NT2/D1 (cell line): ENCODE measurements at regions not wholly inside any gene's neighbourhood (a gene's known extent, or its start where the extent isn't known, plus 50 kb on each side); places are given as distances from the start of the nearest gene placed in this dataset.

Experiments
- DNase-seq: peaks from one replicate; pipeline ENCODE4 v3.0.0-alpha.2; 2011; ENCODE audit warnings: low read depth, low spot score
- H3K27me3 ChIP-seq: 2 replicates; pipeline ENCODE4 v1.6.0; 2011; ENCODE audit warnings: mild to moderate bottlenecking; ENCODE audit not compliant: insufficient read length, insufficient read depth
- H3K36me3 ChIP-seq: 2 replicates; pipeline ENCODE4 v1.6.1; 2011; ENCODE audit warnings: mild to moderate bottlenecking, low read length, mixed read lengths; ENCODE audit not compliant: insufficient read depth, insufficient read length
- H3K4me1 ChIP-seq: 2 replicates; pipeline ENCODE4 v1.5.1; 2011; ENCODE audit not compliant: insufficient read depth, insufficient read length
- H3K4me3 ChIP-seq: 2 replicates; pipeline ENCODE4 v1.5.1; 2011; ENCODE audit warnings: low read depth; ENCODE audit not compliant: insufficient read length
- H3K9ac ChIP-seq: 2 replicates; pipeline ENCODE4 v1.6.0; 2011; ENCODE audit warnings: low read depth; ENCODE audit not compliant: insufficient read length
- H3K9me3 ChIP-seq: 2 replicates; pipeline ENCODE4 v1.5.1; 2011; ENCODE audit warnings: mild to moderate bottlenecking, low read length; ENCODE audit not compliant: insufficient read depth
- SUZ12 ChIP-seq: IDR thresholded peaks from 2 replicates; pipeline ENCODE4 v1.6.1; 2011; ENCODE audit not compliant: insufficient read length, insufficient read depth; ENCODE audit errors: extremely low read depth
- YY1 ChIP-seq: IDR thresholded peaks from 2 replicates; pipeline ENCODE4 v1.6.1; 2011; ENCODE audit not compliant: insufficient read length, insufficient read depth
- ZNF274 ChIP-seq: IDR thresholded peaks from 2 replicates; pipeline ENCODE4 v1.6.1; 2011; ENCODE audit warnings: mild to moderate bottlenecking, low read depth, low read length

DNA sequence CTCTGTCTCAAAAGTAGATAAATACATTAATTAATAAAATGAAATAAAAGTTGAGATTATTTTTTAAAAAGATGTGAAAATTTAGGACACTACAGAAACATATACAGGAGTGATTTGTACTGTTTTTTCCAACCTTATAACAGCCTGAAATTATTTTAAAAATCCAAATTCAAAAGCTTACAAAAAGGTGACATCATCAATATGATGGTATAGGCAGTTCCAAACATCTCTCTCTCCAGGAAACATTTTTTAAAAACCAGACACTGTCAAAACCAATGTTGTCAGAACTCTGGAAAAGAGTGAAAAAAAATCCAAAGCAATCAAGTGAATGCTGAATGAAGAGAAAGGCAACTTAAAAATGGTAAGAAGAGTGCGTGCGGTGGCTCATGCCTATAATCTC is 76.7 kb downstream of the HHEX start:
- no peak for DNase-seq
- H3K4me3 ChIP-seq, result no peak overlapping the region
- H3K4me1 ChIP-seq, result no peaks in the 10 kb centered on the region
- TF ChIP-seq YY1, result no peak
- no peak for TF ChIP-seq ZNF274
- no peak for TF ChIP-seq SUZ12
- no peaks in the 10 kb centered on the region for H3K27me3 ChIP-seq
- H3K9ac ChIP-seq, result no peak overlapping the region
- no peaks in the 10 kb centered on the region for H3K9me3 ChIP-seq
- H3K36me3 ChIP-seq, result no peaks in the 10 kb centered on the region

GRCh38 chr10:92768104-92768503 is 78.3 kb downstream of the HHEX start:
- TF ChIP-seq SUZ12 (no peak), YY1 (no peak), ZNF274 (no peak)
- H3K36me3 ChIP-seq, result no peaks in the 10 kb centered on the region
- DNase-seq, result no peak
- H3K9ac ChIP-seq, result no peak overlapping the region
- H3K4me1 ChIP-seq, result no peaks in the 10 kb centered on the region
- H3K9me3 ChIP-seq, result no peaks in the 10 kb centered on the region
- H3K27me3 ChIP-seq, result no peaks in the 10 kb centered on the region
- H3K4me3 ChIP-seq, result no peak overlapping the region

- Histone ChIP-seq H3K9ac (no peak overlapping the region), H3K4me3 (no peak overlapping the region), H3K36me3 (no peaks in the 10 kb centered on the region), H3K9me3 (no peaks in the 10 kb centered on the region), H3K4me1 (no peaks in the 10 kb centered on the region), H3K27me3 (no peaks in the 10 kb centered on the region)
- DNase-seq, result no peak
- TF ChIP-seq ZNF274, result no peak
- no peak for TF ChIP-seq YY1
- no peak for TF ChIP-seq SUZ12
Observed at GRCh38 chr10:92773776-92774175, 74.5 kb upstream of the EXOC6 start.

- no peak overlapping the region for H3K4me3 ChIP-seq
- no peaks in the 10 kb centered on the region for H3K27me3 ChIP-seq
- H3K9me3 ChIP-seq, result no peaks in the 10 kb centered on the region
- DNase-seq, result no peak
- H3K9ac ChIP-seq, result no peak overlapping the region
- no peaks in the 10 kb centered on the region for H3K4me1 ChIP-seq
- no peaks in the 10 kb centered on the region for H3K36me3 ChIP-seq
- TF ChIP-seq YY1 (no peak), SUZ12 (no peak), ZNF274 (no peak)
Observed at GRCh38 chr10:92778091-92778490, 70.2 kb upstream of the EXOC6 start.

- TF ChIP-seq ZNF274 (no peak), YY1 (no peak), SUZ12 (no peak)
- H3K4me1 ChIP-seq, result no peaks in the 10 kb centered on the region
- no peaks in the 10 kb centered on the region for H3K9me3 ChIP-seq
- H3K9ac ChIP-seq, result no peak overlapping the region
- no peak for DNase-seq
- H3K27me3 ChIP-seq, result no peaks in the 10 kb centered on the region
- H3K4me3 ChIP-seq, result no peak overlapping the region
- no peaks in the 10 kb centered on the region for H3K36me3 ChIP-seq
Observed at GRCh38 chr10:92785118-92785517, 63.2 kb upstream of the EXOC6 start.

- Histone ChIP-seq H3K9me3 (no peaks in the 10 kb centered on the region), H3K4me3 (no peak overlapping the region), H3K9ac (no peak overlapping the region), H3K36me3 (no peaks in the 10 kb centered on the region), H3K4me1 (no peaks in the 10 kb centered on the region), H3K27me3 (no peaks in the 10 kb centered on the region)
- TF ChIP-seq YY1, result no peak
- TF ChIP-seq ZNF274, result no peak
- no peak for TF ChIP-seq SUZ12
- no peak for DNase-seq
Observed at GRCh38 chr10:92787557-92788152, 60.7 kb upstream of the EXOC6 start.

DNA sequence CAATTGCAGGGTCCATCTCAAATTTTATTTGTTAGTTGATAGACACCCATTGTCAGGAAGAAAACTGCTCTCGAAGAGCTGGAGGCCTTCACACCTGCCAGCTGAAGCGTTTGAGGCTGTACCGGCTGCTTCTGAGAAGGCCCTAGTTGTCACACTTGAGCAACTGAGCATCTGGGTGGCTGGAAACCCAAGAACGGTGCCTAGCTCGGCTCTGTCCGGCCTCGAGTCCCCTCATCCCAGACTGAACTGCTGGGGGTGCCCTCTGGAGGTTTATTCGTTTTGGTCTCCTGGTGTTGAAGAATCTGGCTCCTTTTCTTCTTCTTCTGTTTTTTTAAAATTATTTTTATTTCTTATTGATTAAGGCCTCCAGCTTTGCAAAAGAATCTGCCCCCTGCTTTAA is 59.3 kb upstream of the EXOC6 start:
- no peak for TF ChIP-seq SUZ12
- no peak for TF ChIP-seq ZNF274
- no peak for TF ChIP-seq YY1
- H3K27me3 ChIP-seq, result no peaks in the 10 kb centered on the region
- H3K9me3 ChIP-seq, result no peaks in the 10 kb centered on the region
- H3K4me3 ChIP-seq, result no peak overlapping the region
- H3K4me1 ChIP-seq, result no peaks in the 10 kb centered on the region
- no peak overlapping the region for H3K9ac ChIP-seq
- H3K36me3 ChIP-seq, result no peaks in the 10 kb centered on the region
- no peak for DNase-seq

- no peaks in the 10 kb centered on the region for H3K36me3 ChIP-seq
- no peak overlapping the region for H3K9ac ChIP-seq
- H3K4me1 ChIP-seq, result no peaks in the 10 kb centered on the region
- H3K9me3 ChIP-seq, result no peaks in the 10 kb centered on the region
- no peaks in the 10 kb centered on the region for H3K27me3 ChIP-seq
- TF ChIP-seq SUZ12 (no peak), ZNF274 (no peak), YY1 (no peak)
- no peak overlapping the region for H3K4me3 ChIP-seq
- no peak for DNase-seq
Observed at GRCh38 chr10:92789786-92790185, 58.5 kb upstream of the EXOC6 start.
